SK-N-SH (cell line): ENCODE measurements at regions not wholly inside any gene's neighbourhood (a gene's known extent, or its start where the extent isn't known, plus 50 kb on each side); places are given as distances from the start of the nearest gene placed in this dataset.

Experiments
- CTCF ChIA-PET: fragments of 300-600, 350-600 bp; formaldehyde crosslinking; extraction: SDS; loops from one replicate; lab custom pipeline; 2021; lab: Yijun Ruan, JAX
- POLR2A ChIA-PET: fragments of 350-600 bp; sonication (Branson Sonifier 250); formaldehyde crosslinking; extraction: SDS; loops from one replicate; lab custom pipeline; 2020; ENCODE audit warnings: antibody characterized with exemption, inconsistent platforms; lab: Yijun Ruan, JAX
- DNase-seq: peaks from one replicate; pipeline ENCODE4 v3.0.0; 2012
- H2AFZ ChIP-seq: fragments of 200-600 bp; sonication (generic); 2 replicates; pipeline ENCODE4 v1.8.1; 2016; ENCODE audit warnings: antibody characterized with exemption, mild to moderate bottlenecking, low read depth
- H3F3A ChIP-seq: fragments of 200-600 bp; sonication (generic); replicated peaks from 2 replicates; pipeline ENCODE3; 2016; ENCODE audit warnings: antibody characterized with exemption, mild to moderate bottlenecking; ENCODE audit not compliant: insufficient read depth
- H3K27ac ChIP-seq, 2 experiments: fragments of 200-500 bp in 1 of 2; fragments of 200-600 bp in 1 of 2; sonication (Bioruptor generic) in 1 of 2; sonication (generic), shearing (Covaris generic) in 1 of 2; 2 replicates each; pipeline versions ENCODE4 v1.5.1 to v1.6.1; 2014 to 2016; ENCODE audit warnings: low read depth in 2 of 2, inconsistent platforms in 1 of 2, low read length in 1 of 2, mild to moderate bottlenecking in 1 of 2, mixed read lengths in 1 of 2
- H3K27me3 ChIP-seq: fragments of 200-600 bp; sonication (generic), shearing (Covaris generic); 2 replicates; pipeline ENCODE4 v1.6.1; 2016; ENCODE audit warnings: mixed run types; ENCODE audit not compliant: insufficient read depth
- H3K36me3 ChIP-seq, 2 experiments: fragments of 200-500 bp in 1 of 2; fragments of 200-600 bp in 1 of 2; sonication (Bioruptor generic) in 1 of 2; sonication (generic) in 1 of 2; replicated peaks in 1 of 2; 2 replicates each; pipeline versions ENCODE3 to v1.5.1; 2014 to 2016; ENCODE audit warnings: low read length in 1 of 2, mild to moderate bottlenecking in 1 of 2; ENCODE audit not compliant: insufficient read depth in 2 of 2, control insufficient read depth in 1 of 2
- H3K4me1 ChIP-seq, 2 experiments: fragments of 200-500 bp in 1 of 2; fragments of 200-600 bp in 1 of 2; sonication (Bioruptor generic) in 1 of 2; sonication (generic), shearing (Covaris generic) in 1 of 2; 2 replicates each; pipeline versions ENCODE4 v1.5.1 to v1.6.1; 2014 to 2016; ENCODE audit warnings: low read depth in 1 of 2, low read length in 1 of 2, mixed run types in 1 of 2; ENCODE audit not compliant: insufficient read depth in 2 of 2, control insufficient read depth in 1 of 2
- H3K4me2 ChIP-seq: fragments of 200-600 bp; sonication (generic), shearing (Covaris generic); 2 replicates; pipeline ENCODE4 v1.6.1; 2017; ENCODE audit warnings: mixed run types
- H3K4me3 ChIP-seq, 2 experiments: fragments of 200-500 bp in 1 of 2; fragments of 200-600 bp in 1 of 2; sonication (Bioruptor generic) in 1 of 2; sonication (generic), shearing (Covaris generic) in 1 of 2; 2 replicates each; pipeline versions ENCODE4 v1.5.1 to v1.8.1; 2014 to 2016; ENCODE audit warnings: low read depth in 2 of 2, inconsistent platforms in 1 of 2, low read length in 1 of 2, mild to moderate bottlenecking in 1 of 2, mixed read lengths in 1 of 2, moderate library complexity in 1 of 2
- H3K79me2 ChIP-seq: fragments of 200-600 bp; sonication (generic); 2 replicates; pipeline ENCODE4 v1.8.1; 2017; ENCODE audit warnings: mild to moderate bottlenecking; ENCODE audit not compliant: insufficient read depth
- H3K9ac ChIP-seq: fragments of 200-600 bp; sonication (generic); 2 replicates; pipeline ENCODE4 v1.6.1; 2017; ENCODE audit warnings: mixed run types
- H3K9me2 ChIP-seq: fragments of 200-600 bp; sonication (generic); 2 replicates; pipeline ENCODE4 v1.6.1; 2017; ENCODE audit warnings: mixed run types
- H3K9me3 ChIP-seq: fragments of 200-600 bp; sonication (generic); 2 replicates; pipeline ENCODE4 v1.6.1; 2017; ENCODE audit warnings: mixed run types, mild to moderate bottlenecking, moderate library complexity
- H4K20me1 ChIP-seq: fragments of 200-600 bp; sonication (generic); 2 replicates; pipeline ENCODE4 v1.6.1; 2017; ENCODE audit warnings: mild to moderate bottlenecking, mixed run types; ENCODE audit not compliant: insufficient read depth
- ELF1 ChIP-seq: IDR thresholded peaks from 2 replicates; pipeline ENCODE4 v1.4.0; 2012
- EP300 ChIP-seq, 2 experiments: IDR thresholded peaks; 2 replicates each; pipeline versions ENCODE4 v1.4.0 to v1.6.1; 2012; ENCODE audit warnings: borderline replicate concordance in 1 of 2, low read depth in 1 of 2, low read length in 1 of 2
- GATA2 ChIP-seq: sonication (generic); formaldehyde crosslinking; IDR thresholded peaks from 2 replicates; pipeline ENCODE4 v1.5.0; 2020; ENCODE audit warnings: mild to moderate bottlenecking, missing genetic modification reagents
- MEF2A ChIP-seq: IDR thresholded peaks from 2 replicates; pipeline ENCODE4 v1.4.0; 2012; ENCODE audit warnings: low read depth, borderline replicate concordance
- PBX3 ChIP-seq: IDR thresholded peaks from 2 replicates; pipeline ENCODE4; 2012
- RCOR1 ChIP-seq: fragments of 150-350 bp; IDR thresholded peaks from 2 replicates; pipeline ENCODE4 v1.6.1; 2017; ENCODE audit warnings: antibody characterized with exemption, low read length
- RFX5 ChIP-seq: IDR thresholded peaks from 2 replicates; pipeline ENCODE4 v1.6.1; 2012; ENCODE audit warnings: mild to moderate bottlenecking, improper control_type of control experiment, low read length
- SIN3A ChIP-seq: IDR thresholded peaks from 2 replicates; pipeline ENCODE4 v1.6.1; 2012; ENCODE audit warnings: low read depth, mild to moderate bottlenecking, low read length, moderate library complexity, borderline replicate concordance
- TAF1 ChIP-seq: IDR thresholded peaks from 2 replicates; pipeline ENCODE4 v1.6.1; 2012; ENCODE audit warnings: low read depth, mild to moderate bottlenecking, low read length, moderate library complexity, borderline replicate concordance
- TEAD4 ChIP-seq: IDR thresholded peaks from 2 replicates; pipeline ENCODE4 v1.4.0; 2012; ENCODE audit warnings: mild to moderate bottlenecking, borderline replicate concordance; ENCODE audit not compliant: insufficient read depth
- USF1 ChIP-seq: IDR thresholded peaks from 2 replicates; pipeline ENCODE4 v1.4.0; 2012; ENCODE audit warnings: low read depth, borderline replicate concordance
- WGBS: methylation state at CpG from one replicate; pipeline ENCODE4 v1.1.6; 2017; ENCODE audit warnings: low lambda C conversion rate; 5-methylcytosine and 5-hydroxymethylcytosine counted together
- TF ChIP-seq, protein P1 (sequence below): fragments of 200-600 bp; sonication (generic); IDR thresholded peaks from 2 replicates; pipeline ENCODE4 v1.6.1; 2017; ENCODE audit warnings: antibody characterized with exemption, mild to moderate bottlenecking, moderate library complexity

- TF ChIP-seq, protein P1, sequence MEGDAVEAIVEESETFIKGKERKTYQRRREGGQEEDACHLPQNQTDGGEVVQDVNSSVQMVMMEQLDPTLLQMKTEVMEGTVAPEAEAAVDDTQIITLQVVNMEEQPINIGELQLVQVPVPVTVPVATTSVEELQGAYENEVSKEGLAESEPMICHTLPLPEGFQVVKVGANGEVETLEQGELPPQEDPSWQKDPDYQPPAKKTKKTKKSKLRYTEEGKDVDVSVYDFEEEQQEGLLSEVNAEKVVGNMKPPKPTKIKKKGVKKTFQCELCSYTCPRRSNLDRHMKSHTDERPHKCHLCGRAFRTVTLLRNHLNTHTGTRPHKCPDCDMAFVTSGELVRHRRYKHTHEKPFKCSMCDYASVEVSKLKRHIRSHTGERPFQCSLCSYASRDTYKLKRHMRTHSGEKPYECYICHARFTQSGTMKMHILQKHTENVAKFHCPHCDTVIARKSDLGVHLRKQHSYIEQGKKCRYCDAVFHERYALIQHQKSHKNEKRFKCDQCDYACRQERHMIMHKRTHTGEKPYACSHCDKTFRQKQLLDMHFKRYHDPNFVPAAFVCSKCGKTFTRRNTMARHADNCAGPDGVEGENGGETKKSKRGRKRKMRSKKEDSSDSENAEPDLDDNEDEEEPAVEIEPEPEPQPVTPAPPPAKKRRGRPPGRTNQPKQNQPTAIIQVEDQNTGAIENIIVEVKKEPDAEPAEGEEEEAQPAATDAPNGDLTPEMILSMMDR = no peak
- TF ChIP-seq, all 33 proteins: peak for 0
These were observed 386.3 kb downstream of the TMEM121 start (continued) for GRCh38 chr14:105912641-105913180.

DNA sequence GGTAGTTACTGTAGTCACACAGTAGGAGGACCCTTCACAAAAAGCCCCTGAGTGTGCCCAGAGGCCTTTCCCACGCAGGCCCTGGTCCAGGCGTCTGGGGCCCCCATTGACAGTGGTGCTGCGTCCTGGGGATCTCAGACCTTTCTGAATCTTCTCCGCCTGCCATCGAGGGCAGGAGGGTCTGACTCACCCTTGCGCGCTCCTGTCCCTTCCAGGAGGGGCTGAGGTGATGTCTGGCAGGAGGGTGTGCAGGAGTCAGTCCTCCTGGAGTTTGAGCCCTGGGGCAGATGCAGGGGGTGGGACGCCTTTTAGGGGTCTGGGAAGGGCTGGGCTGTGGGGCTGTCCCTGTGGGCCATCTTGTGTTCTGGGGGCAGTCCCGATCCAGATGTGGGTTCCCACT lies 386.8 kb downstream of the TMEM121 start:
- Histone ChIP-seq H3K9me3 (no peaks in the 10 kb centered on the region), H3K27ac (no peak overlapping the region; a peak in 1 of 4 replicates), H3F3A (no peaks in the 10 kb centered on the region), H3K79me2 (no peaks in the 10 kb centered on the region), H3K9me2 (no peaks in the 10 kb centered on the region), H3K27me3 (no peaks in the 10 kb centered on the region), H3K4me1 (peaks cover 0 to 46% of the 10 kb centered on the region in 2 experiments; a peak in 1 of 4 replicates), H2AFZ (no peak overlapping the region), H4K20me1 (no peaks in the 10 kb centered on the region), H3K9ac (no peak overlapping the region), H3K36me3 (no peaks in the 10 kb centered on the region), H3K4me2 (no peak overlapping the region), H3K4me3 (no peak overlapping the region)
- no peak for DNase-seq
- 25% methylated on average over 3 of the region's 9 CpGs for WGBS
- ChIA-PET CTCF (no interaction called here), POLR2A (no interaction called here)
- no peak for TF ChIP-seq USF1
- no peak for TF ChIP-seq SIN3A
- no peak for TF ChIP-seq GATA2 (CRISPR knock-in tag)
- no peak for TF ChIP-seq MEF2A
- no peak for TF ChIP-seq EP300 (IDR thresholded peaks at IDR 0.05; ENCODE audit: borderline replicate concordance in 1 of 2, low read depth in 1 of 2, low read length in 1 of 2)
- no peak for TF ChIP-seq TEAD4
- no peak for TF ChIP-seq RFX5
- no peak for TF ChIP-seq ELF1
- no peak for TF ChIP-seq RCOR1
- no peak for TF ChIP-seq PBX3
- no peak for TF ChIP-seq TAF1
- TF ChIP-seq, protein P1 = no peak
